ENCODE measurements at regions not wholly inside any gene's neighbourhood (a gene's known extent, or its start where the extent isn't known, plus 50 kb on each side); places are given as distances from the start of the nearest gene placed in this dataset.

DNA sequence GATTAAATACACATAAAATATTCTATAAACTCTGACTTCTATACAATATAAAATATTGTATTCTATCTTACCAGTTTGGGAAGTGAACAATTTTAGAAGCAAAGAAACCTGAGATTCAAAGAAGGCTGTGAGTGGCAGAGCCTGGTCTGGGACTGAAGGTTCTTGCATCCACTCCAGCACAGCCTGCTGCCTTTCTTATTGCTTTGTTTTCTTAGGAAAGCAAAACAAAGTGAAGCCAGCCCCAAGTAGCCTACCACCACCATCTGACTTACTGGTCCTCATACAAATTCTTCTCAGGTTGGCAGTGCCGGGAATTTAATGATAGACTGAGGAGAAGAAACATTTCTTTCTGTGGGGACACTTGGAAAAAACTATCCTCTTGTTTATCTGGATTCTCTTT, 129.7 kb upstream of the SMAD1 start (continued):
- TF ChIP-seq, protein P1, sequence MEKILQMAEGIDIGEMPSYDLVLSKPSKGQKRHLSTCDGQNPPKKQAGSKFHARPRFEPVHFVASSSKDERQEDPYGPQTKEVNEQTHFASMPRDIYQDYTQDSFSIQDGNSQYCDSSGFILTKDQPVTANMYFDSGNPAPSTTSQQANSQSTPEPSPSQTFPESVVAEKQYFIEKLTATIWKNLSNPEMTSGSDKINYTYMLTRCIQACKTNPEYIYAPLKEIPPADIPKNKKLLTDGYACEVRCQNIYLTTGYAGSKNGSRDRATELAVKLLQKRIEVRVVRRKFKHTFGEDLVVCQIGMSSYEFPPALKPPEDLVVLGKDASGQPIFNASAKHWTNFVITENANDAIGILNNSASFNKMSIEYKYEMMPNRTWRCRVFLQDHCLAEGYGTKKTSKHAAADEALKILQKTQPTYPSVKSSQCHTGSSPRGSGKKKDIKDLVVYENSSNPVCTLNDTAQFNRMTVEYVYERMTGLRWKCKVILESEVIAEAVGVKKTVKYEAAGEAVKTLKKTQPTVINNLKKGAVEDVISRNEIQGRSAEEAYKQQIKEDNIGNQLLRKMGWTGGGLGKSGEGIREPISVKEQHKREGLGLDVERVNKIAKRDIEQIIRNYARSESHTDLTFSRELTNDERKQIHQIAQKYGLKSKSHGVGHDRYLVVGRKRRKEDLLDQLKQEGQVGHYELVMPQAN (conservative IDR thresholded peaks at IDR 0.05) = no peak
- TF ChIP-seq FOXK2 (IDR thresholded peaks at IDR 0.05) = no peak

DNA sequence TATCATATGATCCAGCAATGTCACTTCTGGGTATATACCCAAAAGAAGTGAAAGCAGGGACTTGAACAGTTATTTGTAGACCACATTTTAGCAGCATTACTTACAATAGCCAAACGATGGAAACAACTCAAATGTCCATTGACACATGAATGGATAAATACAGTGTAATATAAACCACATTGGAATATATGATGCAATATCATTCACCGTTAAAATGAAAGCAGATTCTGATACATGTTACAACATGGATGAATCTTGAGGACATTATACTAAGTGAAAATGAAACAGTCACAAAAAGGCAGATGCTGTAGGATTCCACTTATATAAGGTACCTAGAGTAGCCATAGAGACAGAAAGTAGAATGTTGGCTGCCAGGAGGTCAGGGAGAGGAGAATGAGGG, 130.5 kb upstream of the SMAD1 start:
- no TSS peak for BruUV-seq (replicated peaks)
- Histone ChIP-seq H3K9ac (ENCODE audit: control insufficient read depth, insufficient read depth, low read length) (no peak overlapping the region), H2AFZ (ENCODE audit: control insufficient read depth, low read depth, low read length) (no peak overlapping the region), H3K27ac (ENCODE audit: control insufficient read depth, insufficient read depth) (no peak overlapping the region), H3K27me3 (replicated peaks in 1 of 2; ENCODE audit: control insufficient read depth in 2 of 2, insufficient read depth in 2 of 2, low read length in 1 of 2) (no peaks in the 10 kb centered on the region; a peak in 1 of 4 replicates), H3K4me2 (ENCODE audit: control insufficient read depth, insufficient read depth) (no peak overlapping the region), H3K79me2 (ENCODE audit: control insufficient read depth, insufficient read depth, low read length) (no peaks in the 10 kb centered on the region), H3K9me3 (replicated peaks; ENCODE audit: control insufficient read depth, insufficient read depth, low read length) (no peaks in the 10 kb centered on the region), H3K36me3 (ENCODE audit: control insufficient read depth in 2 of 2, insufficient read depth in 2 of 2, low read length in 1 of 2) (no peaks in the 10 kb centered on the region), H4K20me1 (ENCODE audit: control insufficient read depth, insufficient read depth) (no peaks in the 10 kb centered on the region), H3K4me3 (no peak overlapping the region), H3K4me1 (ENCODE audit: control insufficient read depth, insufficient read depth, low read length) (no peaks in the 10 kb centered on the region)
- FAIRE-seq (no peak), DNase-seq (ENCODE audit: low read depth, low spot score) (no peak), ATAC-seq (no peak)
- intact Hi-C loops (cut with micrococcal nuclease; ENCODE audit: unreplicated experiment) = no loop called here
- WGBS (ENCODE audit: insufficient coverage, insufficient replicate concordance, low lambda C conversion rate, missing lambda C conversion rate) = 42% methylated on average over 2 of the region's 2 CpGs
- in situ Hi-C loops (cut with MboI) = no loop called here
- ChIA-PET SMC1A (ENCODE audit: uncharacterized antibody, unreplicated experiment) (no interaction called here), POLR2A (no interaction called here), RAD21 (ENCODE audit: unreplicated experiment) (no interaction called here), CTCF (no interaction called here)
- TF ChIP-seq CBFB (IDR thresholded peaks at IDR 0.05; ENCODE audit: low read depth) (no peak), MEF2B (IDR thresholded peaks at IDR 0.05; ENCODE audit: partially characterized antibody, poor library complexity, severe bottlenecking) (no peak), KAT2A (conservative IDR thresholded peaks at IDR 0.05; ENCODE audit: control insufficient read depth, low read depth, low read length) (no peak), ATF7 (IDR thresholded peaks at IDR 0.05; ENCODE audit: low read depth) (no peak), CREB1 (IDR thresholded peaks at IDR 0.05; ENCODE audit: low read depth) (no peak)
- TF ChIP-seq, protein P2, sequence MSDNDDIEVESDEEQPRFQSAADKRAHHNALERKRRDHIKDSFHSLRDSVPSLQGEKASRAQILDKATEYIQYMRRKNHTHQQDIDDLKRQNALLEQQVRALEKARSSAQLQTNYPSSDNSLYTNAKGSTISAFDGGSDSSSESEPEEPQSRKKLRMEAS (IDR thresholded peaks at IDR 0.05; ENCODE audit: low read depth, low read length) = no peak
- TF ChIP-seq, protein P3, sequence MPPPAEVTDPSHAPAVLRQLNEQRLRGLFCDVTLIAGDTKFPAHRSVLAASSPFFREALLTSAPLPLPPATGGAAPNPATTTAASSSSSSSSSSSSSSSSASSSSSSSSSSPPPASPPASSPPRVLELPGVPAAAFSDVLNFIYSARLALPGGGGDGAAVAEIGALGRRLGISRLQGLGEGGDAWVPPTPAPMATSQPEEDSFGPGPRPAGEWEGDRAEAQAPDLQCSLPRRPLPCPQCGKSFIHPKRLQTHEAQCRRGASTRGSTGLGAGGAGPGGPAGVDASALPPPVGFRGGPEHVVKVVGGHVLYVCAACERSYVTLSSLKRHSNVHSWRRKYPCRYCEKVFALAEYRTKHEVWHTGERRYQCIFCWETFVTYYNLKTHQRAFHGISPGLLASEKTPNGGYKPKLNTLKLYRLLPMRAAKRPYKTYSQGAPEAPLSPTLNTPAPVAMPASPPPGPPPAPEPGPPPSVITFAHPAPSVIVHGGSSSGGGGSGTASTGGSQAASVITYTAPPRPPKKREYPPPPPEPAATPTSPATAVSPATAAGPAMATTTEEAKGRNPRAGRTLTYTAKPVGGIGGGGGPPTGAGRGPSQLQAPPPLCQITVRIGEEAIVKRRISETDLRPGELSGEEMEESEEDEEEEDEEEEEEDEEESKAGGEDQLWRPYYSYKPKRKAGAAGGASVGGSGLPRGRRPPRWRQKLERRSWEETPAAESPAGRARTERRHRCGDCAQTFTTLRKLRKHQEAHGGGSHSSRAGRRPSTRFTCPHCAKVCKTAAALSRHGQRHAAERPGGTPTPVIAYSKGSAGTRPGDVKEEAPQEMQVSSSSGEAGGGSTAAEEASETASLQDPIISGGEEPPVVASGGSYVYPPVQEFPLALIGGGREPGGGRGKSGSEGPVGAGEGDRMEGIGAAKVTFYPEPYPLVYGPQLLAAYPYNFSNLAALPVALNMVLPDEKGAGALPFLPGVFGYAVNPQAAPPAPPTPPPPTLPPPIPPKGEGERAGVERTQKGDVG (CRISPR knock-in tag; IDR thresholded peaks at IDR 0.05) = no peak
- TF ChIP-seq, protein P4, sequence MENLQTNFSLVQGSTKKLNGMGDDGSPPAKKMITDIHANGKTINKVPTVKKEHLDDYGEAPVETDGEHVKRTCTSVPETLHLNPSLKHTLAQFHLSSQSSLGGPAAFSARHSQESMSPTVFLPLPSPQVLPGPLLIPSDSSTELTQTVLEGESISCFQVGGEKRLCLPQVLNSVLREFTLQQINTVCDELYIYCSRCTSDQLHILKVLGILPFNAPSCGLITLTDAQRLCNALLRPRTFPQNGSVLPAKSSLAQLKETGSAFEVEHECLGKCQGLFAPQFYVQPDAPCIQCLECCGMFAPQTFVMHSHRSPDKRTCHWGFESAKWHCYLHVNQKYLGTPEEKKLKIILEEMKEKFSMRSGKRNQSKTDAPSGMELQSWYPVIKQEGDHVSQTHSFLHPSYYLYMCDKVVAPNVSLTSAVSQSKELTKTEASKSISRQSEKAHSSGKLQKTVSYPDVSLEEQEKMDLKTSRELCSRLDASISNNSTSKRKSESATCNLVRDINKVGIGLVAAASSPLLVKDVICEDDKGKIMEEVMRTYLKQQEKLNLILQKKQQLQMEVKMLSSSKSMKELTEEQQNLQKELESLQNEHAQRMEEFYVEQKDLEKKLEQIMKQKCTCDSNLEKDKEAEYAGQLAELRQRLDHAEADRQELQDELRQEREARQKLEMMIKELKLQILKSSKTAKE (IDR thresholded peaks at IDR 0.05; ENCODE audit: low read depth, poor library complexity, severe bottlenecking) = no peak
- TF ChIP-seq, protein P5, sequence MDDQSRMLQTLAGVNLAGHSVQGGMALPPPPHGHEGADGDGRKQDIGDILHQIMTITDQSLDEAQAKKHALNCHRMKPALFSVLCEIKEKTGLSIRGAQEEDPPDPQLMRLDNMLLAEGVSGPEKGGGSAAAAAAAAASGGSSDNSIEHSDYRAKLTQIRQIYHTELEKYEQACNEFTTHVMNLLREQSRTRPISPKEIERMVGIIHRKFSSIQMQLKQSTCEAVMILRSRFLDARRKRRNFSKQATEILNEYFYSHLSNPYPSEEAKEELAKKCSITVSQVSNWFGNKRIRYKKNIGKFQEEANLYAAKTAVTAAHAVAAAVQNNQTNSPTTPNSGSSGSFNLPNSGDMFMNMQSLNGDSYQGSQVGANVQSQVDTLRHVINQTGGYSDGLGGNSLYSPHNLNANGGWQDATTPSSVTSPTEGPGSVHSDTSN (IDR thresholded peaks at IDR 0.05; ENCODE audit: insufficient replicate concordance, low read depth, low read length) = no peak
- TF ChIP-seq, protein P6, sequence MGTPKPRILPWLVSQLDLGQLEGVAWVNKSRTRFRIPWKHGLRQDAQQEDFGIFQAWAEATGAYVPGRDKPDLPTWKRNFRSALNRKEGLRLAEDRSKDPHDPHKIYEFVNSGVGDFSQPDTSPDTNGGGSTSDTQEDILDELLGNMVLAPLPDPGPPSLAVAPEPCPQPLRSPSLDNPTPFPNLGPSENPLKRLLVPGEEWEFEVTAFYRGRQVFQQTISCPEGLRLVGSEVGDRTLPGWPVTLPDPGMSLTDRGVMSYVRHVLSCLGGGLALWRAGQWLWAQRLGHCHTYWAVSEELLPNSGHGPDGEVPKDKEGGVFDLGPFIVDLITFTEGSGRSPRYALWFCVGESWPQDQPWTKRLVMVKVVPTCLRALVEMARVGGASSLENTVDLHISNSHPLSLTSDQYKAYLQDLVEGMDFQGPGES (IDR thresholded peaks at IDR 0.05) = no peak

Measured in GM12878 (cell line).